ENCODE measurements at regions not wholly inside any gene's neighbourhood (a gene's known extent, or its start where the extent isn't known, plus 50 kb on each side); places are given as distances from the start of the nearest gene placed in this dataset.

DNA sequence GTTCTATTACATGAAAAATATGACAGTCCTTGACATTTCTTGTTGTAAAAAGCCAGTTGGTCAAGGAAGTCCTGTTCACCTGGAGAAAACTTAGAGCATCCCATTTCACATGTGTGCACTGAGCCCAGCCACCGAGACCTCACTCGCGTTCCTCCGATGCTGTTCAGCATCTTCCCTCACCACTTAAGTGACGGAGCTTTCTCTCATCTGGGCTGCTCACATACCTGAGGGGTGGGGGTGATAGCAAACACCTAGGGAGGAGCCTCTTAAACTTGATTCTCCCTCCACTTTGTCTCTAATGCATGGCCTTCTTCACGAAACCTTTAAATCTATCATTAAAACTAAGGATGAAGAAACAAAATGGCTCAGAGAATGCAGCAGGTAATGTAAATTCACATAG, 950.2 kb downstream of the GATA3 start:
- TF ChIP-seq, protein P1, sequence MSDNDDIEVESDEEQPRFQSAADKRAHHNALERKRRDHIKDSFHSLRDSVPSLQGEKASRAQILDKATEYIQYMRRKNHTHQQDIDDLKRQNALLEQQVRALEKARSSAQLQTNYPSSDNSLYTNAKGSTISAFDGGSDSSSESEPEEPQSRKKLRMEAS (IDR thresholded peaks at IDR 0.05): no peak
- TF ChIP-seq, protein P2, sequence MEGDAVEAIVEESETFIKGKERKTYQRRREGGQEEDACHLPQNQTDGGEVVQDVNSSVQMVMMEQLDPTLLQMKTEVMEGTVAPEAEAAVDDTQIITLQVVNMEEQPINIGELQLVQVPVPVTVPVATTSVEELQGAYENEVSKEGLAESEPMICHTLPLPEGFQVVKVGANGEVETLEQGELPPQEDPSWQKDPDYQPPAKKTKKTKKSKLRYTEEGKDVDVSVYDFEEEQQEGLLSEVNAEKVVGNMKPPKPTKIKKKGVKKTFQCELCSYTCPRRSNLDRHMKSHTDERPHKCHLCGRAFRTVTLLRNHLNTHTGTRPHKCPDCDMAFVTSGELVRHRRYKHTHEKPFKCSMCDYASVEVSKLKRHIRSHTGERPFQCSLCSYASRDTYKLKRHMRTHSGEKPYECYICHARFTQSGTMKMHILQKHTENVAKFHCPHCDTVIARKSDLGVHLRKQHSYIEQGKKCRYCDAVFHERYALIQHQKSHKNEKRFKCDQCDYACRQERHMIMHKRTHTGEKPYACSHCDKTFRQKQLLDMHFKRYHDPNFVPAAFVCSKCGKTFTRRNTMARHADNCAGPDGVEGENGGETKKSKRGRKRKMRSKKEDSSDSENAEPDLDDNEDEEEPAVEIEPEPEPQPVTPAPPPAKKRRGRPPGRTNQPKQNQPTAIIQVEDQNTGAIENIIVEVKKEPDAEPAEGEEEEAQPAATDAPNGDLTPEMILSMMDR (IDR thresholded peaks at IDR 0.05; ENCODE audit: low read depth, low read length, missing input control): no peak
- no peak for TF ChIP-seq SP1 (IDR thresholded peaks at IDR 0.05)
- no peak for TF ChIP-seq YY1 (IDR thresholded peaks at IDR 0.05)
- no peak for TF ChIP-seq GABPA (IDR thresholded peaks at IDR 0.05 in 1 of 2, conservative IDR thresholded peaks at IDR 0.05 in 1 of 2)
- TF ChIP-seq, protein P3, sequence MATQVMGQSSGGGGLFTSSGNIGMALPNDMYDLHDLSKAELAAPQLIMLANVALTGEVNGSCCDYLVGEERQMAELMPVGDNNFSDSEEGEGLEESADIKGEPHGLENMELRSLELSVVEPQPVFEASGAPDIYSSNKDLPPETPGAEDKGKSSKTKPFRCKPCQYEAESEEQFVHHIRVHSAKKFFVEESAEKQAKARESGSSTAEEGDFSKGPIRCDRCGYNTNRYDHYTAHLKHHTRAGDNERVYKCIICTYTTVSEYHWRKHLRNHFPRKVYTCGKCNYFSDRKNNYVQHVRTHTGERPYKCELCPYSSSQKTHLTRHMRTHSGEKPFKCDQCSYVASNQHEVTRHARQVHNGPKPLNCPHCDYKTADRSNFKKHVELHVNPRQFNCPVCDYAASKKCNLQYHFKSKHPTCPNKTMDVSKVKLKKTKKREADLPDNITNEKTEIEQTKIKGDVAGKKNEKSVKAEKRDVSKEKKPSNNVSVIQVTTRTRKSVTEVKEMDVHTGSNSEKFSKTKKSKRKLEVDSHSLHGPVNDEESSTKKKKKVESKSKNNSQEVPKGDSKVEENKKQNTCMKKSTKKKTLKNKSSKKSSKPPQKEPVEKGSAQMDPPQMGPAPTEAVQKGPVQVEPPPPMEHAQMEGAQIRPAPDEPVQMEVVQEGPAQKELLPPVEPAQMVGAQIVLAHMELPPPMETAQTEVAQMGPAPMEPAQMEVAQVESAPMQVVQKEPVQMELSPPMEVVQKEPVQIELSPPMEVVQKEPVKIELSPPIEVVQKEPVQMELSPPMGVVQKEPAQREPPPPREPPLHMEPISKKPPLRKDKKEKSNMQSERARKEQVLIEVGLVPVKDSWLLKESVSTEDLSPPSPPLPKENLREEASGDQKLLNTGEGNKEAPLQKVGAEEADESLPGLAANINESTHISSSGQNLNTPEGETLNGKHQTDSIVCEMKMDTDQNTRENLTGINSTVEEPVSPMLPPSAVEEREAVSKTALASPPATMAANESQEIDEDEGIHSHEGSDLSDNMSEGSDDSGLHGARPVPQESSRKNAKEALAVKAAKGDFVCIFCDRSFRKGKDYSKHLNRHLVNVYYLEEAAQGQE (IDR thresholded peaks at IDR 0.05): no peak
- TF ChIP-seq, protein P4, sequence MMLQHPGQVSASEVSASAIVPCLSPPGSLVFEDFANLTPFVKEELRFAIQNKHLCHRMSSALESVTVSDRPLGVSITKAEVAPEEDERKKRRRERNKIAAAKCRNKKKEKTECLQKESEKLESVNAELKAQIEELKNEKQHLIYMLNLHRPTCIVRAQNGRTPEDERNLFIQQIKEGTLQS (IDR thresholded peaks at IDR 0.05): no peak
- no peak for TF ChIP-seq RAD21 (IDR thresholded peaks at IDR 0.05)
- no peak for TF ChIP-seq JUND (IDR thresholded peaks at IDR 0.05)
- TF ChIP-seq, protein P5, sequence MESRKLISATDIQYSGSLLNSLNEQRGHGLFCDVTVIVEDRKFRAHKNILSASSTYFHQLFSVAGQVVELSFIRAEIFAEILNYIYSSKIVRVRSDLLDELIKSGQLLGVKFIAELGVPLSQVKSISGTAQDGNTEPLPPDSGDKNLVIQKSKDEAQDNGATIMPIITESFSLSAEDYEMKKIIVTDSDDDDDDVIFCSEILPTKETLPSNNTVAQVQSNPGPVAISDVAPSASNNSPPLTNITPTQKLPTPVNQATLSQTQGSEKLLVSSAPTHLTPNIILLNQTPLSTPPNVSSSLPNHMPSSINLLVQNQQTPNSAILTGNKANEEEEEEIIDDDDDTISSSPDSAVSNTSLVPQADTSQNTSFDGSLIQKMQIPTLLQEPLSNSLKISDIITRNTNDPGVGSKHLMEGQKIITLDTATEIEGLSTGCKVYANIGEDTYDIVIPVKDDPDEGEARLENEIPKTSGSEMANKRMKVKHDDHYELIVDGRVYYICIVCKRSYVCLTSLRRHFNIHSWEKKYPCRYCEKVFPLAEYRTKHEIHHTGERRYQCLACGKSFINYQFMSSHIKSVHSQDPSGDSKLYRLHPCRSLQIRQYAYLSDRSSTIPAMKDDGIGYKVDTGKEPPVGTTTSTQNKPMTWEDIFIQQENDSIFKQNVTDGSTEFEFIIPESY (IDR thresholded peaks at IDR 0.05): no peak
- no peak for TF ChIP-seq FOXA1 (IDR thresholded peaks at IDR 0.05)
